ENCODE measurements at regions not wholly inside any gene's neighbourhood (a gene's known extent, or its start where the extent isn't known, plus 50 kb on each side); places are given as distances from the start of the nearest gene placed in this dataset.

DNA sequence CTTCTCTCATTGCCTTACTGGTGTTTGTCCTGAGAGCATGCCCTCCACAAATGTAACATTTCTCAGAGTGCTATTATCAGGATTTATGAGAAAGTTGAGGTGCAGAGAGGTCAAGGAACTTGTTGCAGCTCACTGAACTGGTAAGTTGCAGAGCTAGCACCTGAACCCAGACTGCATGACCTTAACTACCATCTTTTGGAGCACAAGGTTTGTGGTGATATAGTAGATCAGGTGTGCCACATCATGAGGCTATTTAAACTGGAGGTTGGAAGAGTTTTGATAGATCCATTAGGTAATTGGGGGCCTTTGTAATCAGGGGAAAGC is 112.0 kb upstream of the CITED2 start:
- TF ChIP-seq, protein P1, sequence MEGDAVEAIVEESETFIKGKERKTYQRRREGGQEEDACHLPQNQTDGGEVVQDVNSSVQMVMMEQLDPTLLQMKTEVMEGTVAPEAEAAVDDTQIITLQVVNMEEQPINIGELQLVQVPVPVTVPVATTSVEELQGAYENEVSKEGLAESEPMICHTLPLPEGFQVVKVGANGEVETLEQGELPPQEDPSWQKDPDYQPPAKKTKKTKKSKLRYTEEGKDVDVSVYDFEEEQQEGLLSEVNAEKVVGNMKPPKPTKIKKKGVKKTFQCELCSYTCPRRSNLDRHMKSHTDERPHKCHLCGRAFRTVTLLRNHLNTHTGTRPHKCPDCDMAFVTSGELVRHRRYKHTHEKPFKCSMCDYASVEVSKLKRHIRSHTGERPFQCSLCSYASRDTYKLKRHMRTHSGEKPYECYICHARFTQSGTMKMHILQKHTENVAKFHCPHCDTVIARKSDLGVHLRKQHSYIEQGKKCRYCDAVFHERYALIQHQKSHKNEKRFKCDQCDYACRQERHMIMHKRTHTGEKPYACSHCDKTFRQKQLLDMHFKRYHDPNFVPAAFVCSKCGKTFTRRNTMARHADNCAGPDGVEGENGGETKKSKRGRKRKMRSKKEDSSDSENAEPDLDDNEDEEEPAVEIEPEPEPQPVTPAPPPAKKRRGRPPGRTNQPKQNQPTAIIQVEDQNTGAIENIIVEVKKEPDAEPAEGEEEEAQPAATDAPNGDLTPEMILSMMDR (IDR thresholded peaks at IDR 0.05): no peak
- TF ChIP-seq EP300 (IDR thresholded peaks at IDR 0.05) (no peak), POLR2A (IDR thresholded peaks at IDR 0.05) (no peak)
